GM12892 (cell line): ENCODE measurements at regions not wholly inside any gene's neighbourhood (a gene's known extent, or its start where the extent isn't known, plus 50 kb on each side); places are given as distances from the start of the nearest gene placed in this dataset.

ENCODE experiments used
- DNase-seq: peaks from one replicate; pipeline ENCODE4 v3.0.0; 2011; ENCODE audit not compliant: insufficient read length
- FAIRE-seq: peaks from 2 replicates; lab custom pipeline; 2011; peaks lifted over from hg19 to GRCh38; lab: Jason Lieb, UNC
- POLR2A ChIP-seq: IDR thresholded peaks from 2 replicates; pipeline ENCODE4 v1.6.1; 2011; ENCODE audit warnings: low read depth, low read length, control low read depth
- POLR2AphosphoS5 ChIP-seq: IDR thresholded peaks from 2 replicates; pipeline ENCODE4 v1.6.1; 2011; ENCODE audit warnings: low read depth, low read length, control low read depth
- TAF1 ChIP-seq: IDR thresholded peaks from 2 replicates; pipeline ENCODE4 v1.6.1; 2011; ENCODE audit warnings: low read depth, mild to moderate bottlenecking, control low read depth, low read length, borderline replicate concordance

DNA sequence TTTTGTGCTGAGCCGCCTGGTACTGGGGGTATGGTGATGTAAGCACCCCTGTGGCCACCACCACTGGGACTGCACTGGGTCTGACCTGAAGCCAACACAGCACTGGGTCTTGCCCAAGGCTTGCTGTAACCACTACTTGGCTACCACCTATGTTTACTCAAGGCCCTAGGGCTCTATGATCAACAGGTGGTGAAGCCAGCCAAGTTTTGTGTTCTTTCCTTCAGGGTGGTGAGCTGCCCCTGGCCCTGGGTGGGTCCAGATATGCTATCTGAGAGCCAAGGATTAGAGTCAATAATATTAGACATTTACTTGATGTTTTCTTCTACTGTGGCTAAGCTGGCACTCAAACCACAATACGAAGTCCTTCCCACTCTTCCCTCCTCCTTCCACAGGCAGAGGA is 55.1 kb upstream of the PAGE4 start:
- DNase-seq (no peak), FAIRE-seq (no peak)
- TF ChIP-seq POLR2AphosphoS5 (no peak), POLR2A (no peak), TAF1 (no peak)

DNA sequence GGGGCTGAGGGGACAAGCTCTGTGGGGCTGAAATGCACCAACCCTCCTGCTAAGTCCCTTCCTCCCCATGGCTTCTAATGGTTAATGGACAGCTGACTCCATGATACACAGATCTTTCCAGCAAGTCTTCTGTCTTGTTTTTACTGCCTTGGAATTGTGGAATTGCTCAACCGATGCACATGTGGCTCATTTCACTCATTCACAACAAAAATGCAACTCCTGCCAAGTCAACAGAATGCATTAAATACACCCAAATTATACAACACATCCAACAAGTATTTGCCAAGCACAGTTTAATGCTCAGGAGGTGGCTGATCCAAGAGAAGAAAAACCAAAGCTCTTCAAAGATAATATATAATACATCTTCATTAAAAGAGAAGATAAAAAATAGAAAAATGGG is 61.9 kb upstream of the PAGE4 start:
- no peak for DNase-seq
- TF ChIP-seq POLR2A (no peak), POLR2AphosphoS5 (no peak), TAF1 (no peak)
- no peak for FAIRE-seq

- DNase-seq: no peak
- TF ChIP-seq POLR2AphosphoS5 (no peak), TAF1 (no peak), POLR2A (no peak)
- no peak for FAIRE-seq
These were observed 66.5 kb upstream of the PAGE1 start for GRCh38 chrX:49762175-49762720.

DNA sequence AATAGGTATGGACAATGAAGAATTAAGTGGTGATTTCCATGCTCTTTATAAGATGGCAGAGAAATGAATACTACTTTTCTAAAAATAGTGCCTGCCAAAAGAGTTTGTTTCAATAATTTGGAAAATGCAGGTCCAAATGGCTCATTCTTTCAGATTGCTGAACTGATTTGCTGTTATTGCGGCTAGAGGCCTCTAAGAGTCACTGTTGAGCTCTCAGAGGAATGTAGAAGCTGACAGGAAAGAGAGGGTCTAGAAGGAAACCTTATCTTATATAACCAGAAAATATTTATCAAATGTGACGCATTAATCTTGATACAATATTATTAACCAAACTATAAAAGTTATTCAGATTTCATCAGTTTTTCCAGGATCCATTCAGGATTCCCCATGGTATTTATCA is 65.7 kb upstream of the PAGE1 start:
- no peak for TF ChIP-seq TAF1
- TF ChIP-seq POLR2A: no peak
- TF ChIP-seq POLR2AphosphoS5: no peak
- no peak for DNase-seq
- peak; percentile 21 for FAIRE-seq

DNA sequence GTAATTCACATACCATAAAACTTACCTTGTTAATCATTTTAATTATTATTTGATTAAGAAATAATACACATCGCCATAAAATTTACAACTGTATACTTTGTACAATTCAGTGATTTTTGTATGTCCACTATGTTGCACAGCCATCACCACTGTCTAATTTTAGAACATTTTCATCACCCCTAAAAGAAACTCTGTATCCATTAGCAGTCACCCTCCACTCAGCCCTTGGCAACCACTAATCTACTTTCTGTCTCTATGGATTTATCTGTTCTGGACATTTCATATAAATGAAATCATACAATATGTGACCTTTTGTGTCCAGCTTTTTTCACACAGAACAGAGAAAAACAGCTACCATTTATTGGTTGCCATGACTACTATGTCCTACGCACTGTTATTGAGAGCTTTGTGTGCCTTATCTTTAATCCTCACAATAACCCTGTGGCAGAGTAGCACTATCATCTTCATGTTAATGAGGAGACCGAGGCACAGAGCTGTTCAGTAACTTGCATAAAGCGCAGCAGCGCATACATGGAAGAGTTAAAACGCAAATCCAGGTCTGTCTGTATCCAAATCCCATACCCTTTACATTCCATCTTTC is 64.6 kb upstream of the PAGE1 start:
- no peak for FAIRE-seq
- TF ChIP-seq TAF1: no peak
- no peak for TF ChIP-seq POLR2AphosphoS5
- no peak for TF ChIP-seq POLR2A
- DNase-seq: no peak

DNA sequence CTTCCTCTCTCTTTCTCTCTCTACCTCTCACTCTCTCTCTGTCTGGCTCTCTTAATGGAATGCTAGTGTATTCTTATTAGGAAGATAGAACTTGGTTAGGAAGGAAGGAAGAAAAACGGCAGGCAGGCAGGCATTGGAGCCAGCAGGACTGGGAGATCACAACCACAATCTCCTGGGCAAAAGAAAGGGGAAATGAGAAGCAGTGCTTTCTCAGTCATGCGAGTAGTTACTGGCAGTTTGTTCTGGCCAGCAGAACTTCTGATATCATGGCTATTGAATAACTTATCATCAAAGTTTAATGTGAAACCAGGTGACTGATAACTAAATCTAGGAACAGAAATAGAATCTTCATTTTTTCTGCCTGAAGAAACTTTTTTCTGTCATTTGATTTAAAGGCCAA is 60.9 kb upstream of the PAGE1 start:
- DNase-seq (no peak), FAIRE-seq (no peak)
- TF ChIP-seq POLR2AphosphoS5 (no peak), POLR2A (no peak), TAF1 (no peak)

- DNase-seq: no peak
- peak; percentile 53 for FAIRE-seq
- TF ChIP-seq POLR2A (no peak), TAF1 (no peak), POLR2AphosphoS5 (no peak)
These were observed 58.6 kb upstream of the PAGE1 start for GRCh38 chrX:49754233-49754857.

DNA sequence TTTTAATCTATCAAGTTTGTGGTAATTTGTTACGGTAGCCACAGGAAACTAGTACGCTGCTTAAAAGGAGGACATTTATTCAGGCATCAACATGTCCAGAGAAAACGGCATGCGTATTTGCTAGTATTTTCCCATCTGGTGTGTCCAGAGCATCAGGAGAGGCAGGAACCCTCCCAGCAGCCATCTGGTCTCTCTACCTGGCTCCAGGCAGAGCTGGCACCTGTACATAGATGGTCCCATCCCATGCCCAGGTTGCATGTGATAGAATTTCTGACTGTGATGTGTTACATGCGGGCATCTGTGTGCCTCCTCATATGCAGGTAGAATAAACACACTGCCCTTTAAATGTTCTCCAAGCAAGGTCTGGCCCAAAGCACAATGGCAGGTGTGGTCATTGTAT is 57.9 kb upstream of the PAGE1 start:
- DNase-seq (no peak), FAIRE-seq (peak; percentile 30)
- no peak for TF ChIP-seq POLR2A
- TF ChIP-seq POLR2AphosphoS5: no peak
- no peak for TF ChIP-seq TAF1

- DNase-seq: no peak
- FAIRE-seq: no peak
- TF ChIP-seq TAF1 (no peak), POLR2AphosphoS5 (no peak), POLR2A (no peak)
These were observed 52.6 kb upstream of the PAGE1 start for GRCh38 chrX:49748211-49748956.

GRCh38 chrX:49746306-49746705 is 50.5 kb upstream of the PAGE1 start:
- DNase-seq (no peak), FAIRE-seq (no peak)
- TF ChIP-seq TAF1: no peak
- no peak for TF ChIP-seq POLR2A
- no peak for TF ChIP-seq POLR2AphosphoS5
